GM12892 (cell line): ENCODE measurements at regions not wholly inside any gene's neighbourhood (a gene's known extent, or its start where the extent isn't known, plus 50 kb on each side); places are given as distances from the start of the nearest gene placed in this dataset.

Experiments used
- POLR2A ChIP-seq: IDR thresholded peaks from 2 replicates; pipeline ENCODE4 v1.6.1; 2011; ENCODE audit warnings: low read depth, low read length, control low read depth
- POLR2AphosphoS5 ChIP-seq: IDR thresholded peaks from 2 replicates; pipeline ENCODE4 v1.6.1; 2011; ENCODE audit warnings: low read depth, low read length, control low read depth
- TAF1 ChIP-seq: IDR thresholded peaks from 2 replicates; pipeline ENCODE4 v1.6.1; 2011; ENCODE audit warnings: low read depth, mild to moderate bottlenecking, control low read depth, low read length, borderline replicate concordance

DNA sequence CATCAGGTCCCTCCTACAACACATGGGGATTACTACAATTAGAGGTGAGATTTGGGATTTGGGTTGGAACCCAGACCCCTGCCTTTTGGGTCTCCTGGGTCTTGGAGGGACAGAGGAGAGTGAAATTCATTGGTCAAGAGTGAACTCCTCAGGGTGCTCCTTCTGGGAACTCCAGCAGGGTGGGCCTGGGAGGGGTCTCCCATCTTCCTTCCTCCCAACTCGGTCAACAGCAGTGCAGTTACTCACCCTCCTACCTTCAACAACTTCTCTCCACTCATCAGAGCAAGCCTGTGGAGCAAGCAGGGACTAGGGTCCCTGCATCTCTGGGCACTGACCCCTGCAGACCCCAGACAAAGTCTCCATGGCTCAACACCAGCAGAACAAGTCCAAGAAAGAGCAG, 89.3 kb upstream of the TMPRSS2 start:
- TF ChIP-seq TAF1 = no peak
- TF ChIP-seq POLR2AphosphoS5 = no peak
- no peak for TF ChIP-seq POLR2A
